DOHH2 (cell line): ENCODE measurements at regions not wholly inside any gene's neighbourhood (a gene's known extent, or its start where the extent isn't known, plus 50 kb on each side); places are given as distances from the start of the nearest gene placed in this dataset.

ENCODE experiments used
- H3F3A ChIP-seq: fragments of 200-600 bp; sonication (generic), shearing (Covaris generic); 2 replicates; pipeline ENCODE4 v1.6.0; 2016; ENCODE audit warnings: antibody characterized with exemption, mild to moderate bottlenecking; ENCODE audit not compliant: control insufficient read depth, insufficient read depth
- H3K27ac ChIP-seq: fragments of 200-600 bp; sonication (generic); 2 replicates; pipeline ENCODE4 v1.5.1; 2014; ENCODE audit warnings: low read depth, mild to moderate bottlenecking, low read length, moderate library complexity
- H3K27me3 ChIP-seq: fragments of 200-600 bp; sonication (generic); 2 replicates; pipeline ENCODE4 v1.6.1; 2014; ENCODE audit warnings: mild to moderate bottlenecking, low read length, mixed read lengths; ENCODE audit not compliant: control insufficient read depth
- H3K36me3 ChIP-seq: fragments of 200-600 bp; sonication (generic); 2 replicates; pipeline ENCODE4 v1.6.1; 2014; ENCODE audit warnings: mild to moderate bottlenecking, low read length, moderate library complexity, mixed read lengths; ENCODE audit not compliant: control insufficient read depth
- H3K4me1 ChIP-seq: fragments of 200-600 bp; sonication (generic); 2 replicates; pipeline ENCODE4 v1.6.1; 2014; ENCODE audit warnings: mild to moderate bottlenecking, low read length, mixed read lengths; ENCODE audit not compliant: control insufficient read depth
- H3K4me2 ChIP-seq: fragments of 200-600 bp; sonication (generic); 2 replicates; pipeline ENCODE4 v1.6.0; 2014; ENCODE audit warnings: mild to moderate bottlenecking, low read length, moderate library complexity
- H3K4me3 ChIP-seq: fragments of 200-600 bp; sonication (generic); 2 replicates; pipeline ENCODE4 v1.5.1; 2014; ENCODE audit warnings: mild to moderate bottlenecking, low read length, mixed read lengths
- H3K79me2 ChIP-seq: fragments of 200-600 bp; sonication (generic); 2 replicates; pipeline ENCODE4 v1.6.1; 2014; ENCODE audit warnings: mild to moderate bottlenecking, low read length, mixed read lengths; ENCODE audit not compliant: control insufficient read depth
- H3K9me2 ChIP-seq: fragments of 200-600 bp; sonication (generic); replicated peaks from 2 replicates; pipeline ENCODE4 v1.6.1; 2014; ENCODE audit warnings: mild to moderate bottlenecking, low read length, mixed read lengths; ENCODE audit not compliant: control insufficient read depth
- H3K9me3 ChIP-seq: fragments of 200-600 bp; sonication (generic); 2 replicates; pipeline ENCODE4 v1.6.1; 2014; ENCODE audit warnings: antibody characterized with exemption, low read length, mixed read lengths; ENCODE audit not compliant: control insufficient read depth, insufficient read depth
- H4K20me1 ChIP-seq: fragments of 200-600 bp; sonication (generic); 2 replicates; pipeline ENCODE4 v1.6.0; 2014; ENCODE audit warnings: low read depth, mild to moderate bottlenecking, antibody characterized with exemption, low read length, moderate library complexity; ENCODE audit not compliant: control insufficient read depth, insufficient read depth
- EZH2phosphoT487 ChIP-seq: fragments of 200-600 bp; sonication (generic); IDR thresholded peaks from 2 replicates; pipeline ENCODE4 v1.6.1; 2017; ENCODE audit warnings: borderline replicate concordance, mild to moderate bottlenecking, antibody characterized with exemption, low read length, moderate library complexity, mixed read lengths
- TF ChIP-seq, protein P1 (sequence below): fragments of 200-600 bp; sonication (generic); IDR thresholded peaks from one replicate; pipeline ENCODE4 v1.5.1; 2014; ENCODE audit warnings: antibody characterized with exemption, mild to moderate bottlenecking, low read depth, low read length; ENCODE audit not compliant: poor library complexity, severe bottlenecking

DNA sequence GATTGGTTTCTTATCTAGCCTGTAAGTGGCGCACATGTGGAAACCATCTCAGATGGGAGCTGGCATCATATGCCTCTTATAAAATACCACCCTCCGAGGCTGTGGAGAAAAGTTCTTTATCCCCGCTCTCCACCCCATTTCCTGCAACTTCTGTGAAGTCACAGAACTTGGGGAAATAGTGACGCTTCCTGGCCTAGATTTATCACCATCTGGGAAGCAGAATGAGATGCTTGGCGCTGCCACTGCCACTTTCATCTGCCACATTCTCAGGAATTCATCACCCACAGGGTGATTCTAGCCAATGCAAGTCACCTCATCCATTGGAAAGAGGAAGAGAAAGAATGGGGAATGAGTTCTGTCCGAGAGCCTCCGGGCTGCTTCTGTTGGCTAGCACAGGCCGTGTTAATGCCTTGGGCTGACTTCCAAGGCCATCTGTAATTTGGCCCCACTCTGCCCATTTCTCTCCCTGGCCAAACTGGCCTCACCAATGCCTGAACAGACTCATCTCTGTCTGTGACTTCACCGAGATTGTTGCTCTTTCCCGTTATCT is 148.8 kb upstream of the SOX4 start:
- H3K4me3 ChIP-seq = no peak overlapping the region
- no peaks in the 10 kb centered on the region for H3F3A ChIP-seq
- no peak overlapping the region for H3K4me2 ChIP-seq
- no peaks in the 10 kb centered on the region for H3K79me2 ChIP-seq
- no peaks in the 10 kb centered on the region; the same call in 1 of the 2 replicates for H3K27me3 ChIP-seq
- TF ChIP-seq, protein P1, sequence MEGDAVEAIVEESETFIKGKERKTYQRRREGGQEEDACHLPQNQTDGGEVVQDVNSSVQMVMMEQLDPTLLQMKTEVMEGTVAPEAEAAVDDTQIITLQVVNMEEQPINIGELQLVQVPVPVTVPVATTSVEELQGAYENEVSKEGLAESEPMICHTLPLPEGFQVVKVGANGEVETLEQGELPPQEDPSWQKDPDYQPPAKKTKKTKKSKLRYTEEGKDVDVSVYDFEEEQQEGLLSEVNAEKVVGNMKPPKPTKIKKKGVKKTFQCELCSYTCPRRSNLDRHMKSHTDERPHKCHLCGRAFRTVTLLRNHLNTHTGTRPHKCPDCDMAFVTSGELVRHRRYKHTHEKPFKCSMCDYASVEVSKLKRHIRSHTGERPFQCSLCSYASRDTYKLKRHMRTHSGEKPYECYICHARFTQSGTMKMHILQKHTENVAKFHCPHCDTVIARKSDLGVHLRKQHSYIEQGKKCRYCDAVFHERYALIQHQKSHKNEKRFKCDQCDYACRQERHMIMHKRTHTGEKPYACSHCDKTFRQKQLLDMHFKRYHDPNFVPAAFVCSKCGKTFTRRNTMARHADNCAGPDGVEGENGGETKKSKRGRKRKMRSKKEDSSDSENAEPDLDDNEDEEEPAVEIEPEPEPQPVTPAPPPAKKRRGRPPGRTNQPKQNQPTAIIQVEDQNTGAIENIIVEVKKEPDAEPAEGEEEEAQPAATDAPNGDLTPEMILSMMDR = no peak
- no peaks in the 10 kb centered on the region for H3K36me3 ChIP-seq
- H4K20me1 ChIP-seq = no peaks in the 10 kb centered on the region
- no peak overlapping the region for H3K27ac ChIP-seq
- no peaks in the 10 kb centered on the region for H3K9me2 ChIP-seq
- H3K9me3 ChIP-seq = no peaks in the 10 kb centered on the region
- H3K4me1 ChIP-seq = no peaks in the 10 kb centered on the region

DNA sequence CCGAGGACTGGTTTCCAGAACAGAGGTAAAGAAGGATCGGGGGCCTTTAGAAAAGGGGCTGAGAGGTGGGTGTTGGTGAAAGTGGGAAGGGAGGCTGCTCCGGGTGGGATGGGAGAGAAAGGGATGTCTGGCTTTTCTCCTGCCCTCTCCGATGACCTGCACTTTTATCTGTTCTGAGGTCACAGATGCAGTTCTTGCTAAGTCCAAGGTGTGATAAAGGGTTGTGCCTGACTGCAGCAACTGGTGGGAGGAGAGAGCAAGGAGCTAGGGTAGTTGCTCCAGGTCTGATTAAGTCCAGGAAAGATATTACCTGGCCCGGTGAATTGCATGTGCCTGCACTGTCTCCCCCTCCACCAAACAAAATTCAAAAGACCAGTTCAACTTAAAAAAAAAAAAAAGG is 145.6 kb upstream of the SOX4 start:
- Histone ChIP-seq H3K36me3 (no peaks in the 10 kb centered on the region), H3K4me1 (no peaks in the 10 kb centered on the region)
- TF ChIP-seq, protein P1 = no peak
- TF ChIP-seq EZH2phosphoT487 = no peak

DNA sequence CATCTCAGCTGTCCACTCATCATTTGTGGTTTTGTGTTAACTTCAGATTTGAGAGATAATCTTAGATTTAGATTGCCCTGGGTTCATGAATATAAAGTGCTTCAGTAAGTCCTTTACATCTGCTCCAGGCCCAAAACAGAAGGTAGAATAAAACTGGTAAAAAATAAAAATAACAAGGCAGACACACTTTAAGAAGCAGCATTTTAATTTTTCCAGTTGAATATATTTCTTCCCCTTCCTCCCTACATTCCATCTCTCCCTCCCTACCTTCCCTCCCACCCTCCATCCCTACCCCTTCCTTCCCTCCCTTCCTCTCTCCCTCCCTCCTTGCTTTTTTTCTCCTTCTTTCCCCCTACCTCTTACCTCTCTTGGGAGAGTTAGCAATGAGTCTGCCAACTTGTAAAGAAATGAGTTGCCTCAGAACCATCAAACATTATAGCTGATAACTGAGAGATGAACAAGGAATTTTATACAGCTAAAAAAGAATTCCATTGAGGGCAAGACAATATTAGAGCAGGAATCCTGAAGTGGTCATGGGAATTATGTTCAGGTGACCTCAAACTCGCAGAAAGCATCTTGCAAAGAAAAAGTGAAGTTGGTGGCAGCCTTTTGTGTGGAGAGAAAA is 145.0 kb upstream of the SOX4 start:
- Histone ChIP-seq H3K9me2 (no peaks in the 10 kb centered on the region), H4K20me1 (no peaks in the 10 kb centered on the region), H3F3A (no peaks in the 10 kb centered on the region), H3K4me2 (no peak overlapping the region), H3K36me3 (no peaks in the 10 kb centered on the region), H3K27me3 (no peaks in the 10 kb centered on the region), H3K9me3 (no peaks in the 10 kb centered on the region), H3K79me2 (no peaks in the 10 kb centered on the region), H3K4me1 (no peaks in the 10 kb centered on the region), H3K4me3 (no peak overlapping the region), H3K27ac (no peak overlapping the region)
- no peak for TF ChIP-seq EZH2phosphoT487
- TF ChIP-seq, protein P1 = no peak

More for the DNA sequence above, 145.6 kb upstream of the SOX4 start:
- H3K9me2 ChIP-seq = no peaks in the 10 kb centered on the region
- H3K27me3 ChIP-seq = no peaks in the 10 kb centered on the region
- H3K4me3 ChIP-seq = no peak overlapping the region
- no peaks in the 10 kb centered on the region for H4K20me1 ChIP-seq
- H3F3A ChIP-seq = no peaks in the 10 kb centered on the region
- no peak overlapping the region for H3K4me2 ChIP-seq
- no peak overlapping the region for H3K27ac ChIP-seq
- no peaks in the 10 kb centered on the region for H3K9me3 ChIP-seq
- H3K79me2 ChIP-seq = no peaks in the 10 kb centered on the region
